ENCODE measurements at regions not wholly inside any gene's neighbourhood (a gene's known extent, or its start where the extent isn't known, plus 50 kb on each side); places are given as distances from the start of the nearest gene placed in this dataset.

DNA sequence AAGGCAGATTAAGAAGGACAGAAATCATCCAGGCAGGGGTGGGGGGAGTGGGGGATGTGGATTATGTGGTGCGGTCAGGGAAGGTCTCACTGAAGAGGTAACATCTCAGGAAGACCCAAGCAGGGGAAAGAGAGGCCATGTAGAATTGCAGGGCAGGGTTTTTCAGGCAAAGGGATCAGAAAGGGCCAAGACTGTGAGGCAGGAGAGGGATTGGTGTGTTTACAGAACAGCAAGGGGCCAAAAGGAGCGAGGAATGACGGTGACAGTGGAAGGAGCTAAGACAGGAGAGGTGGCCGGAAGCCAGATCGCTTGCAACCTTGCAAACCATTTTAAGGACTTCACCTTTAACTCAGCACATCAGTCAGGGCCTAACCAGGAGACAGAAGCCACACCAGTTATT lies 535.4 kb upstream of the JARID2 start:
- Histone ChIP-seq H3K9ac (ENCODE audit: low read depth in 1 of 2, low read length in 2 of 2) (no peak overlapping the region), H3K27ac (ENCODE audit: low read depth, low read length) (no peak overlapping the region), H3K36me3 (ENCODE audit: control insufficient read depth in 1 of 2, insufficient read depth in 2 of 2, low read length in 2 of 2) (no peaks in the 10 kb centered on the region), H3K9me3 (ENCODE audit: control insufficient read depth in 1 of 2, low read length in 2 of 2) (peaks cover 0 to 3% of the 10 kb centered on the region in 2 donors), H3K4me1 (ENCODE audit: control insufficient read depth in 1 of 2, insufficient read depth in 2 of 2, low read length in 2 of 2) (peaks cover 0 to 4% of the 10 kb centered on the region in 2 donors), H3K4me3 (ENCODE audit: low read depth in 1 of 2, low read length in 2 of 2) (no peak overlapping the region), H3K27me3 (ENCODE audit: control insufficient read depth in 1 of 2, insufficient read depth in 2 of 2, low read length in 2 of 2) (no peaks in the 10 kb centered on the region)

DNA sequence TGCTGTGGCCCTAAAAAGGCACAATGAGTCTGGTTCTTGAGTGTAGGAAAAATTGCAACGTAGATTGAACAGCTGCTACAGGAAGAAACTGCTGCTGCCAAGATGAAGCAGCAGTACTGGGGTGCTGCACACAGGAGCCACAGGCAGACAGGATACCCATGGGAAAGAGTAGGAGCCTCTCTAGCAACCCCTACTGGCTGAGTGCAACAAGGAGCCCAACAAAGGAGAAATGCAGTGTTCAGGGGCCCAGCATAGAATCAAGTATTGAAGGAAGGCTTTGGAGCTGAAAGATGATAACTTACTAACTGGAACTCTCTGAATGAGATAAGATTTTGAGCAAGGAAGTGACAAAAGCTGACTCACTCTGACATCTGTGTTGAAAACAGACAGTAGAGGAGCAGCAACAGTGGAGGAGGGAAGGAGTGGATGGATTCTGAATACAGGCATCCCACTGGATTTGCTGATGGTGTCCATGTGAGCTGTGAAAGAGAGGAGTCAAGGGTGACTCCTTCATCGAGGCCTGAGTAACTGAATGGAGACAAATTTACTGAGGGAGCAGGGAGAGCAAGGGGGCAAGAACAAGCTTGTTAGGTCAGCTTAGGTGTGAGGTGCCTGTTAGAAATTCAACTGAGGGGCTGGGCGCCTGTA lies 534.7 kb upstream of the JARID2 start:
- Histone ChIP-seq H3K4me1 (ENCODE audit: control insufficient read depth in 1 of 2, insufficient read depth in 2 of 2, low read length in 2 of 2) (no peaks in the 10 kb centered on the region), H3K9ac (ENCODE audit: low read depth in 1 of 2, low read length in 2 of 2) (no peak overlapping the region), H3K27ac (ENCODE audit: low read depth, low read length) (no peak overlapping the region), H3K36me3 (ENCODE audit: control insufficient read depth in 1 of 2, insufficient read depth in 2 of 2, low read length in 2 of 2) (no peaks in the 10 kb centered on the region), H3K27me3 (ENCODE audit: control insufficient read depth in 1 of 2, insufficient read depth in 2 of 2, low read length in 2 of 2) (no peaks in the 10 kb centered on the region), H3K9me3 (ENCODE audit: control insufficient read depth in 1 of 2, low read length in 2 of 2) (peaks cover 0 to 3% of the 10 kb centered on the region in 2 donors), H3K4me3 (ENCODE audit: low read depth in 1 of 2, low read length in 2 of 2) (no peak overlapping the region)

DNA sequence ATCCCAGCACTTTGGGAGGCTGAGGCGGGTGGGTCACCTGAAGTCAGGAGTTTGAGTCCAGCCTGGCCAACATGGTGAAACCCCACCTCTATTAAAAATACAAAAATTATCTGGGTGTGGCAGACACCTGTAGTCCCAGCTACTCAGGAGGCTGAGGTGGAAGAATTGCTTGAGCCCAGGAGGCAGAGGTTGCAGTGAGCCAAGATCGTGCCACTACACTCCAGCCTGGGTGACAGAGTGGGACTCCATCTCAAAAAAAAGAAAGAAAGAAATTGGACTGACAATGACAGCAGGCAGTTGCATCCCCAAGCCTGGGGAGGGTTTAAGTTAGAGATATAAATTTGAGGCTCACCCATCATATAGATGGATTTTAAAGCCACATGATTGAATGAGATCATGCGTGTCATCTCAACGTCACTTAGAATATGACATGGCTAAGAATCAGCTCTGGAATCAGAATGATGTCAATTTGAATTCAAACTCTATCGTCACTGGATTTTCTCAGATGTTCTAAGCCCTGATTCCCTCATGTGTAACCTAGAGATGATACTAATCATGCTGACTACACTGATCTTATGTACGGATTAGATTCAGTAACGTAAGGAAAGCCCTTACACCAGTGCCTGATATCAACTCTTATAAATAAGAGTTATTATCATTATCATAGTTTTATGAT lies 534.0 kb upstream of the JARID2 start:
- no peaks in the 10 kb centered on the region for H3K27me3 ChIP-seq (ENCODE audit: control insufficient read depth in 1 of 2, insufficient read depth in 2 of 2, low read length in 2 of 2)
- no peak overlapping the region for H3K4me3 ChIP-seq (ENCODE audit: low read depth in 1 of 2, low read length in 2 of 2)
- H3K36me3 ChIP-seq (ENCODE audit: control insufficient read depth in 1 of 2, insufficient read depth in 2 of 2, low read length in 2 of 2): no peaks in the 10 kb centered on the region
- no peak overlapping the region for H3K9ac ChIP-seq (ENCODE audit: low read depth in 1 of 2, low read length in 2 of 2)
- peaks cover 0 to 3% of the 10 kb centered on the region in 2 donors for H3K9me3 ChIP-seq (ENCODE audit: control insufficient read depth in 1 of 2, low read length in 2 of 2)
- no peak overlapping the region for H3K27ac ChIP-seq (ENCODE audit: low read depth, low read length)
- H3K4me1 ChIP-seq (ENCODE audit: control insufficient read depth in 1 of 2, insufficient read depth in 2 of 2, low read length in 2 of 2): peaks cover 0 to under 1% of the 10 kb centered on the region in 2 donors

DNA sequence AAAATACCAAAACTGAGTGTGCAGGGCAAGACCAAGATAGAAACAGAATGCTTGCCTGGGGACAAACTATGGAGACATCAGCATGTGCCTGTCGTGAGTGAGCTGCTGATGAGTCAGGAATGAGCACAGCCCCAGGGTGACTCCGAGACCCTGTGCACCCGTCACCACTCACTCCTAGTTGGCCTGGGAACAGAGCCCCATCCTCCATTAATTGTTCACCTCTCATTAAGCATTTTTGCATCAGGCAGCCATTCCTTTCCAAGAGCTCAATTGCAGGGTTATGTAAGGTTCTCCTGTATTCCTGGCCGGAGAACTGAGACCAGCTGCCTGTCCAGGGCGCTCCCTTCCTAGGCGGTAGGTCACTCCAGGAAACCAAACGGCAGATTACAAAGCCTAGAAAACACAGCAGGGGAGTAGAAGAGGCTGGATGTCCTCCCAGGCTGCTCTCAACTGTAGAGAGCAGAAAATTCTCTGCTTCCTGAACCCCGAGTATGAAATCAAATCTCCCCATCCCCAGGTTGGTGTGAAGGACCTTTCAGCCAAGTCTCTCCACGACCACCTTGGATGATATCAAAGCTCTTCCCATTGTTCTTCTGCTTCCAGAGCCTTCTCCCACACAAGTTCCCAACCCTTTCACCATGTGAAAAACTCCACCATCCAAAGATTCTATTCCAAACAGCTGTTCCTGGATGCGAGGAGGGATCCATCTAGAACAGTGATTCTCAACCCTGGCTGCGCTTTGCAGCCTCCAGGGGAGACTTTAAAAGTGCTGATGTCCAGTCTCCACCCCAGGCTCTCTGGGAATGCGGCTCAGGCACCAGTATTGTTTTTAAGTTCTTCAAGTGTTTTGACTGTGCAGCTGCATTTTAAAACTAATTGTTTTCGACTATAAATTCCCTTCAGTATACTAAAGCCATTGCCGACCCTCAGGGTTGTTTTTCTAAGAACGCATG lies 532.6 kb upstream of the JARID2 start:
- Histone ChIP-seq H3K9me3 (ENCODE audit: control insufficient read depth in 1 of 2, low read length in 2 of 2) (peaks cover 0 to 3% of the 10 kb centered on the region in 2 donors), H3K9ac (ENCODE audit: low read depth in 1 of 2, low read length in 2 of 2) (no peak overlapping the region), H3K27me3 (ENCODE audit: control insufficient read depth in 1 of 2, insufficient read depth in 2 of 2, low read length in 2 of 2) (no peaks in the 10 kb centered on the region), H3K36me3 (ENCODE audit: control insufficient read depth in 1 of 2, insufficient read depth in 2 of 2, low read length in 2 of 2) (no peaks in the 10 kb centered on the region), H3K4me1 (ENCODE audit: control insufficient read depth in 1 of 2, insufficient read depth in 2 of 2, low read length in 2 of 2) (peaks cover 0 to 5% of the 10 kb centered on the region in 2 donors), H3K27ac (ENCODE audit: low read depth, low read length) (no peak overlapping the region), H3K4me3 (ENCODE audit: low read depth in 1 of 2, low read length in 2 of 2) (no peak overlapping the region)

GRCh38 chr6:14713966-14714631 lies 531.8 kb upstream of the JARID2 start:
- no peak overlapping the region for H3K4me3 ChIP-seq (ENCODE audit: low read depth in 1 of 2, low read length in 2 of 2)
- no peak overlapping the region for H3K27ac ChIP-seq (ENCODE audit: low read depth, low read length)
- H3K9ac ChIP-seq (ENCODE audit: low read depth in 1 of 2, low read length in 2 of 2): no peak overlapping the region
- peaks cover 0 to 3% of the 10 kb centered on the region in 2 donors for H3K9me3 ChIP-seq (ENCODE audit: control insufficient read depth in 1 of 2, low read length in 2 of 2)
- H3K36me3 ChIP-seq (ENCODE audit: control insufficient read depth in 1 of 2, insufficient read depth in 2 of 2, low read length in 2 of 2): no peaks in the 10 kb centered on the region
- no peaks in the 10 kb centered on the region for H3K27me3 ChIP-seq (ENCODE audit: control insufficient read depth in 1 of 2, insufficient read depth in 2 of 2, low read length in 2 of 2)
- peaks cover 0 to 5% of the 10 kb centered on the region in 2 donors for H3K4me1 ChIP-seq (ENCODE audit: control insufficient read depth in 1 of 2, insufficient read depth in 2 of 2, low read length in 2 of 2)

- Histone ChIP-seq H3K4me3 (ENCODE audit: low read depth in 1 of 2, low read length in 2 of 2) (no peak overlapping the region), H3K36me3 (ENCODE audit: control insufficient read depth in 1 of 2, insufficient read depth in 2 of 2, low read length in 2 of 2) (no peaks in the 10 kb centered on the region), H3K9me3 (ENCODE audit: control insufficient read depth in 1 of 2, low read length in 2 of 2) (peaks cover 0 to 3% of the 10 kb centered on the region in 2 donors), H3K9ac (ENCODE audit: low read depth in 1 of 2, low read length in 2 of 2) (no peak overlapping the region), H3K27ac (ENCODE audit: low read depth, low read length) (no peak overlapping the region), H3K4me1 (ENCODE audit: control insufficient read depth in 1 of 2, insufficient read depth in 2 of 2, low read length in 2 of 2) (peaks cover 0 to 5% of the 10 kb centered on the region in 2 donors), H3K27me3 (ENCODE audit: control insufficient read depth in 1 of 2, insufficient read depth in 2 of 2, low read length in 2 of 2) (no peaks in the 10 kb centered on the region)
These were observed 530.8 kb upstream of the JARID2 start for GRCh38 chr6:14715076-14715475.

DNA sequence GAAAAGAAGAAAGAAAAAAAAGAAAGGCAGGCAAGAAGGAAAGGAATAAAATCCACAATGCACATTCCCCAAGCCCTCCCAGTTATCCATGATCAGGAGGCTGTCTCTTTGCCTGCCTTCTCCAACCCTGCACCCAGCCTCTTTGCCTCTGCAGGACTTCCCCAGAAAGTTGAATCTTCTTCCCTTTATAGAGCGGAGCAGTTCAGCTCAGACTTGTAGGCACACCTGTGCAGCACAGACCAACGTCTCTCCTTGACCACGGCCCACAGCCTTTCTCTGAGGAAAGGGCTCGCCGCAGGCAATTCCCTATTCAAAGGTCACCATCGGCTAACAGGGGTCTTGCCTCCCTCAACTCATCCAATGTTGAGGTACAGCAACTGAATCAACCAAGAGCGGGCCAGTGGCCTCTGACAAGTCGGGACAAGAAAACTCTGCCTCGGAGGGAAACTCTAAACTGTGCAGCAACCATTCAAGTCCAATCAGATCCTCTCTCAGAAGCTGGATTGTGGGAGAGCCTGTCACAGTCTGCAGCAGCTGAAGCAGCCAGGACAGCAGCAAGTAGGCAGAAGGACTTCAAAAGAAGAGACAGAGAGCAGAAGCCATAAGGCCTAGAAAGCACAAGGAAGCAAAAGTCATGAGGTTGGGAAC lies 529.2 kb upstream of the JARID2 start:
- no peaks in the 10 kb centered on the region for H3K27me3 ChIP-seq (ENCODE audit: control insufficient read depth in 1 of 2, insufficient read depth in 2 of 2, low read length in 2 of 2)
- no peak overlapping the region for H3K4me3 ChIP-seq (ENCODE audit: low read depth in 1 of 2, low read length in 2 of 2)
- H3K36me3 ChIP-seq (ENCODE audit: control insufficient read depth in 1 of 2, insufficient read depth in 2 of 2, low read length in 2 of 2): no peaks in the 10 kb centered on the region
- no peak overlapping the region for H3K9ac ChIP-seq (ENCODE audit: low read depth in 1 of 2, low read length in 2 of 2)
- no peaks in the 10 kb centered on the region for H3K9me3 ChIP-seq (ENCODE audit: control insufficient read depth in 1 of 2, low read length in 2 of 2)
- peaks cover 0 to 15% of the 10 kb centered on the region in 2 donors for H3K4me1 ChIP-seq (ENCODE audit: control insufficient read depth in 1 of 2, insufficient read depth in 2 of 2, low read length in 2 of 2)
- no peak overlapping the region for H3K27ac ChIP-seq (ENCODE audit: low read depth, low read length)

DNA sequence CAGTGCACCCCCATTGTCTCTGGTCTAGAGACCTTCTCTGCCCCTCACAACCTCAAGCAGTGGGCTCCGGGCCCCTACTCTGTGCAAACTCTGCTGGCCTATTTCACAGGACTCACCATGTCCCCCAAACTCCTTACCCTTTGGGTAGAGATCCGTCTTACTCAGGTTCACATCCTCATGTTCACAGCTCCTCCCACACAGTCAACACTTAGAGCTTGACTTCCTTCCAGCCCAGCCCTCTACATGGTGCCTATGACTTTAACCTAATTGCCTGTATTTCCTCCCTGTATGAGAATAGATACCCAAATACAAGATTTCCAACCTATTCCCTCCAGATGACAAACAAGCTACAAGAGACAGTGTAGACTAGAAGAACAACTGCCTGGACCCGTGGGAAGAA lies 528.6 kb upstream of the JARID2 start:
- no peaks in the 10 kb centered on the region for H3K9me3 ChIP-seq (ENCODE audit: control insufficient read depth in 1 of 2, low read length in 2 of 2)

GRCh38 chr6:14718861-14719260 lies 527.0 kb upstream of the JARID2 start:
- H3K9ac ChIP-seq (ENCODE audit: low read depth in 1 of 2, low read length in 2 of 2): no peak overlapping the region
- H3K27ac ChIP-seq (ENCODE audit: low read depth, low read length): no peak overlapping the region
- H3K4me3 ChIP-seq (ENCODE audit: low read depth in 1 of 2, low read length in 2 of 2): no peak overlapping the region
- H3K9me3 ChIP-seq (ENCODE audit: control insufficient read depth in 1 of 2, low read length in 2 of 2): no peaks in the 10 kb centered on the region
- H3K4me1 ChIP-seq (ENCODE audit: control insufficient read depth in 1 of 2, insufficient read depth in 2 of 2, low read length in 2 of 2): peaks cover 0 to 15% of the 10 kb centered on the region in 2 donors
- H3K27me3 ChIP-seq (ENCODE audit: control insufficient read depth in 1 of 2, insufficient read depth in 2 of 2, low read length in 2 of 2): no peaks in the 10 kb centered on the region
- no peaks in the 10 kb centered on the region for H3K36me3 ChIP-seq (ENCODE audit: control insufficient read depth in 1 of 2, insufficient read depth in 2 of 2, low read length in 2 of 2)

More for the DNA sequence above, 528.6 kb upstream of the JARID2 start:
- Histone ChIP-seq H3K9ac (ENCODE audit: low read depth in 1 of 2, low read length in 2 of 2) (no peak overlapping the region), H3K4me1 (ENCODE audit: control insufficient read depth in 1 of 2, insufficient read depth in 2 of 2, low read length in 2 of 2) (peaks cover 0 to 15% of the 10 kb centered on the region in 2 donors), H3K4me3 (ENCODE audit: low read depth in 1 of 2, low read length in 2 of 2) (no peak overlapping the region), H3K27ac (ENCODE audit: low read depth, low read length) (no peak overlapping the region), H3K36me3 (ENCODE audit: control insufficient read depth in 1 of 2, insufficient read depth in 2 of 2, low read length in 2 of 2) (no peaks in the 10 kb centered on the region), H3K27me3 (ENCODE audit: control insufficient read depth in 1 of 2, insufficient read depth in 2 of 2, low read length in 2 of 2) (no peaks in the 10 kb centered on the region)
